HepG2 (cell line): ENCODE measurements at regions not wholly inside any gene's neighbourhood (a gene's known extent, or its start where the extent isn't known, plus 50 kb on each side); places are given as distances from the start of the nearest gene placed in this dataset.

Experiments
- NCOA5 ChIP-seq: sonication (generic); formaldehyde crosslinking; IDR thresholded peaks from 2 replicates; pipeline ENCODE4 v1.4.0; 2020; ENCODE audit warnings: missing genetic modification reagents
- SYNCRIP ChIP-seq: fragments of 200-400 bp; formaldehyde crosslinking; IDR thresholded peaks from 2 replicates; pipeline ENCODE4 v1.6.1; 2018; ENCODE audit warnings: mild to moderate bottlenecking, low read depth, low read length; ENCODE audit not compliant: insufficient read depth
- ZC3H4 ChIP-seq: sonication (generic); formaldehyde crosslinking; IDR thresholded peaks from 2 replicates; pipeline ENCODE4 v1.4.0; 2020; ENCODE audit warnings: missing genetic modification reagents, borderline replicate concordance
- ZKSCAN5 ChIP-seq: sonication (generic); formaldehyde crosslinking; IDR thresholded peaks from 2 replicates; pipeline ENCODE4 v1.5.1; 2020; ENCODE audit warnings: mild to moderate bottlenecking, missing genetic modification reagents
- ZNF431 ChIP-seq: sonication (generic); formaldehyde crosslinking; IDR thresholded peaks from 2 replicates; pipeline ENCODE4 v1.9.0; 2022; ENCODE audit warnings: missing genetic modification reagents, low read depth, mild to moderate bottlenecking, borderline replicate concordance
- TF ChIP-seq, protein P1 (sequence below): sonication (generic); formaldehyde crosslinking; IDR thresholded peaks from 2 replicates; pipeline ENCODE4 v1.9.0; 2021; ENCODE audit warnings: missing genetic modification reagents, borderline replicate concordance
- TF ChIP-seq, protein P2 (sequence below): sonication (generic); formaldehyde crosslinking; IDR thresholded peaks from 2 replicates; pipeline ENCODE4 v1.4.0; 2020; ENCODE audit warnings: missing genetic modification reagents, borderline replicate concordance
- TF ChIP-seq, protein P3 (sequence below): IDR thresholded peaks from 2 replicates; pipeline ENCODE4 v1.6.1; 2012; ENCODE audit warnings: low read length, improper control_type of control experiment

DNA sequence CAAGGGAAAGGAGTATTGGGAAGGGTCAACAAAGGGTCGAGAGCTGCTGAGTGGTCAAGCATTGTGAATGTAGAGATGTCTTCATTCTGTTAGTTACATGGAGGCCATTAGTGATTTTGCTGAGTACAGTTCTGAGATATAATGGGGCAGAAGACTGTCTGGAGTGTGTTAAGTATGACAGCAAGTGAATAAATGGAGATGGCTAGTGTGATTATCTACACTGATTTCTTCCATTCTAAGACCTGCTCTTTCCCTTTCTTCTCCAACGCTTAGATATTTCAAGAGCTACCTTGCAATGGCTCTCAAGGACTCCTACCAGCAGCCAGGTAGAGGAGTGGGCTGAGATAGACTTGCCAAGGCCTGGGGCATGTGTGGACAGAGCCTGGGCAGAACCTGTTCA lies 216.5 kb downstream of the MFSD1 start (continued):
- TF ChIP-seq, protein P1, sequence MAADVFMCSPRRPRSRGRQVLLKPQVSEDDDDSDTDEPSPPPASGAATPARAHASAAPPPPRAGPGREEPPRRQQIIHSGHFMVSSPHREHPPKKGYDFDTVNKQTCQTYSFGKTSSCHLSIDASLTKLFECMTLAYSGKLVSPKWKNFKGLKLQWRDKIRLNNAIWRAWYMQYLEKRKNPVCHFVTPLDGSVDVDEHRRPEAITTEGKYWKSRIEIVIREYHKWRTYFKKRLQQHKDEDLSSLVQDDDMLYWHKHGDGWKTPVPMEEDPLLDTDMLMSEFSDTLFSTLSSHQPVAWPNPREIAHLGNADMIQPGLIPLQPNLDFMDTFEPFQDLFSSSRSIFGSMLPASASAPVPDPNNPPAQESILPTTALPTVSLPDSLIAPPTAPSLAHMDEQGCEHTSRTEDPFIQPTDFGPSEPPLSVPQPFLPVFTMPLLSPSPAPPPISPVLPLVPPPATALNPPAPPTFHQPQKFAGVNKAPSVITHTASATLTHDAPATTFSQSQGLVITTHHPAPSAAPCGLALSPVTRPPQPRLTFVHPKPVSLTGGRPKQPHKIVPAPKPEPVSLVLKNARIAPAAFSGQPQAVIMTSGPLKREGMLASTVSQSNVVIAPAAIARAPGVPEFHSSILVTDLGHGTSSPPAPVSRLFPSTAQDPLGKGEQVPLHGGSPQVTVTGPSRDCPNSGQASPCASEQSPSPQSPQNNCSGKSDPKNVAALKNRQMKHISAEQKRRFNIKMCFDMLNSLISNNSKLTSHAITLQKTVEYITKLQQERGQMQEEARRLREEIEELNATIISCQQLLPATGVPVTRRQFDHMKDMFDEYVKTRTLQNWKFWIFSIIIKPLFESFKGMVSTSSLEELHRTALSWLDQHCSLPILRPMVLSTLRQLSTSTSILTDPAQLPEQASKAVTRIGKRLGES: no peak
- TF ChIP-seq ZNF431 (no peak), SYNCRIP (no peak), ZC3H4 (no peak), NCOA5 (no peak), ZKSCAN5 (CRISPR knock-in tag) (no peak)
- TF ChIP-seq, protein P2, sequence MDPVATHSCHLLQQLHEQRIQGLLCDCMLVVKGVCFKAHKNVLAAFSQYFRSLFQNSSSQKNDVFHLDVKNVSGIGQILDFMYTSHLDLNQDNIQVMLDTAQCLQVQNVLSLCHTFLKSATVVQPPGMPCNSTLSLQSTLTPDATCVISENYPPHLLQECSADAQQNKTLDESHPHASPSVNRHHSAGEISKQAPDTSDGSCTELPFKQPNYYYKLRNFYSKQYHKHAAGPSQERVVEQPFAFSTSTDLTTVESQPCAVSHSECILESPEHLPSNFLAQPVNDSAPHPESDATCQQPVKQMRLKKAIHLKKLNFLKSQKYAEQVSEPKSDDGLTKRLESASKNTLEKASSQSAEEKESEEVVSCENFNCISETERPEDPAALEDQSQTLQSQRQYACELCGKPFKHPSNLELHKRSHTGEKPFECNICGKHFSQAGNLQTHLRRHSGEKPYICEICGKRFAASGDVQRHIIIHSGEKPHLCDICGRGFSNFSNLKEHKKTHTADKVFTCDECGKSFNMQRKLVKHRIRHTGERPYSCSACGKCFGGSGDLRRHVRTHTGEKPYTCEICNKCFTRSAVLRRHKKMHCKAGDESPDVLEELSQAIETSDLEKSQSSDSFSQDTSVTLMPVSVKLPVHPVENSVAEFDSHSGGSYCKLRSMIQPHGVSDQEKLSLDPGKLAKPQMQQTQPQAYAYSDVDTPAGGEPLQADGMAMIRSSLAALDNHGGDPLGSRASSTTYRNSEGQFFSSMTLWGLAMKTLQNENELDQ: no peak
- TF ChIP-seq, protein P3, sequence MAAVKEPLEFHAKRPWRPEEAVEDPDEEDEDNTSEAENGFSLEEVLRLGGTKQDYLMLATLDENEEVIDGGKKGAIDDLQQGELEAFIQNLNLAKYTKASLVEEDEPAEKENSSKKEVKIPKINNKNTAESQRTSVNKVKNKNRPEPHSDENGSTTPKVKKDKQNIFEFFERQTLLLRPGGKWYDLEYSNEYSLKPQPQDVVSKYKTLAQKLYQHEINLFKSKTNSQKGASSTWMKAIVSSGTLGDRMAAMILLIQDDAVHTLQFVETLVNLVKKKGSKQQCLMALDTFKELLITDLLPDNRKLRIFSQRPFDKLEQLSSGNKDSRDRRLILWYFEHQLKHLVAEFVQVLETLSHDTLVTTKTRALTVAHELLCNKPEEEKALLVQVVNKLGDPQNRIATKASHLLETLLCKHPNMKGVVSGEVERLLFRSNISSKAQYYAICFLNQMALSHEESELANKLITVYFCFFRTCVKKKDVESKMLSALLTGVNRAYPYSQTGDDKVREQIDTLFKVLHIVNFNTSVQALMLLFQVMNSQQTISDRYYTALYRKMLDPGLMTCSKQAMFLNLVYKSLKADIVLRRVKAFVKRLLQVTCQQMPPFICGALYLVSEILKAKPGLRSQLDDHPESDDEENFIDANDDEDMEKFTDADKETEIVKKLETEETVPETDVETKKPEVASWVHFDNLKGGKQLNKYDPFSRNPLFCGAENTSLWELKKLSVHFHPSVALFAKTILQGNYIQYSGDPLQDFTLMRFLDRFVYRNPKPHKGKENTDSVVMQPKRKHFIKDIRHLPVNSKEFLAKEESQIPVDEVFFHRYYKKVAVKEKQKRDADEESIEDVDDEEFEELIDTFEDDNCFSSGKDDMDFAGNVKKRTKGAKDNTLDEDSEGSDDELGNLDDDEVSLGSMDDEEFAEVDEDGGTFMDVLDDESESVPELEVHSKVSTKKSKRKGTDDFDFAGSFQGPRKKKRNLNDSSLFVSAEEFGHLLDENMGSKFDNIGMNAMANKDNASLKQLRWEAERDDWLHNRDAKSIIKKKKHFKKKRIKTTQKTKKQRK: no peak
